Central memory CD8-positive, alpha-beta T cell (primary cell): ENCODE measurements at regions not wholly inside any gene's neighbourhood (a gene's known extent, or its start where the extent isn't known, plus 50 kb on each side); places are given as distances from the start of the nearest gene placed in this dataset.
"Not testable (repeated sequence)": the region's sequence is repeated elsewhere in the genome, so short reads cannot be mapped to it uniquely, and the experiment has no call there.

Source experiments
- ATAC-seq: fragments of 150-1000 bp; cut with Tn5 transposase; replicated peaks from 2 replicates; pipeline ENCODE4 v1.10.0; 2022; ENCODE audit warnings: mild to moderate bottlenecking, moderate FRiP score, moderate number of reproducible peaks; ENCODE audit not compliant: poor library complexity, severe bottlenecking; ENCODE audit errors: extremely low read depth
- DNase-seq, 2 donors: peaks; one replicate each; pipeline ENCODE4 v3.0.0; 2021; ENCODE audit warnings: low spot score in 2 of 2
- H3K27ac Mint-ChIP-seq: one replicate; pipeline ENCODE4 v1.8.0; 2022; ENCODE audit warnings: low read depth, mild to moderate bottlenecking, moderate library complexity, mixed read lengths
- H3K27me3 Mint-ChIP-seq: one replicate; pipeline ENCODE4 v1.8.0; 2022; ENCODE audit warnings: mixed read lengths
- H3K36me3 Mint-ChIP-seq: one replicate; pipeline ENCODE4 v1.8.0; 2022; ENCODE audit warnings: mild to moderate bottlenecking, moderate library complexity, mixed read lengths; ENCODE audit not compliant: insufficient read depth
- H3K4me1 Mint-ChIP-seq: one replicate; pipeline ENCODE4 v1.8.0; 2022; ENCODE audit warnings: mixed read lengths
- H3K4me3 Mint-ChIP-seq: one replicate; pipeline ENCODE4 v1.8.0; 2022; ENCODE audit warnings: mild to moderate bottlenecking, moderate library complexity, mixed read lengths
- H3K9me3 Mint-ChIP-seq: one replicate; pipeline ENCODE4 v1.8.0; 2022; ENCODE audit warnings: mixed read lengths

DNA sequence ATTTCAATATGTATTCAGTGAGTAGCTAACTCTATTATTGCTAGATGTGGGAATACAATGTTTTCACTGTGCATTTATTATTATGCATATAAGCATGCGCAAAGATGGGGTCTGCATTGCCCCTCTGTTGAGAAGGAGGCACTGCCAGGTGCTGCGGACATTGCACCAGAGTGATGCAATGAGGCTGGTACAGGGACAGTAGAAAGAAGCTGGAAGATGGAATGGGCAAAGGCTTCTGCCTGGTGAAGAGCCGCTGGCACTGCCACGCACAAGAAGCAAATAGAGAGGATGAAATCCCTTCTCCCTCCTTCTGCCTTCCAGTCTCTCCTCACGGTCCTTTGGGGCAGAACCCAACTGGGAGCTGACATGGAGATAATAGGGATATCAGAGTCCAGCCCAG, 154.5 kb upstream of the TNFAIP3 start:
- H3K27ac Mint-ChIP-seq, result peak overlapping the region; percentile 33
- DNase-seq (no peak), ATAC-seq (no peak)
- peaks cover 28% of the 10 kb centered on the region for H3K36me3 Mint-ChIP-seq
- peaks cover 8% of the 10 kb centered on the region for H3K9me3 Mint-ChIP-seq
- no peak overlapping the region for H3K4me3 Mint-ChIP-seq
- H3K27me3 Mint-ChIP-seq, result no peaks in the 10 kb centered on the region
- peaks cover 67% of the 10 kb centered on the region for H3K4me1 Mint-ChIP-seq

- Mint-ChIP-seq H3K27me3 (no peaks in the 10 kb centered on the region), H3K4me1 (peaks cover 51% of the 10 kb centered on the region), H3K4me3 (peak overlapping the region; percentile 24), H3K27ac (peak overlapping the region; percentile 97), H3K9me3 (peaks cover 5% of the 10 kb centered on the region), H3K36me3 (peaks cover 18% of the 10 kb centered on the region)
- DNase-seq (peak in 1 of 2 donors; percentile 64), ATAC-seq (peak; percentile 92)
These were observed 151.4 kb upstream of the TNFAIP3 start for GRCh38 chr6:137715589-137716045.

GRCh38 chr6:137717074-137718073, 149.7 kb upstream of the TNFAIP3 start:
- Mint-ChIP-seq H3K36me3 (peaks cover 18% of the 10 kb centered on the region), H3K4me3 (peak overlapping the region; percentile 40), H3K9me3 (peaks cover 5% of the 10 kb centered on the region), H3K27me3 (no peaks in the 10 kb centered on the region), H3K27ac (peak overlapping the region; percentile 97), H3K4me1 (peaks cover 45% of the 10 kb centered on the region)
- peak; percentile 49 to 83 for DNase-seq
- ATAC-seq, result peak; percentile 52

DNA sequence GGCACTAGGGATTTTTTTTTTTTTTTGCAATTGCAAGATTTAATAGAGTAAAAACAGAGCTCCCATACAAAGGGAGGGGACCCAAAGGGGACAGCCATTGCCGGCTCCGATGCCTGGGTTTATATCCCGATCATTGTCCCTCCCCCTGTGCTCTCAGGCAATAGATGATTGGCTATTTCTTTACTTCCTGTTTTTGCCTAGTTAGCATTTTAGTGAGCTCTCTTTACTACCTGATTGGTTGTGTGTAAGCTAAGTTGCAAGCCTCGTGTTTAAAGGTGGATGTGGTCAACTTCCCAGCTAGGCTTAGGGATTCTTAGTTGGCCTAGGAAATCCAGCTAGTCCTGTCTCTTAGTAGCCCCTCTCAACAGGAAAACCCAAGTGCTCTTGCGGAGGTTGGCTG, 148.2 kb upstream of the TNFAIP3 start:
- DNase-seq, ATAC-seq, H3K27me3 Mint-ChIP-seq, H3K9me3 Mint-ChIP-seq, H3K4me3 Mint-ChIP-seq: not testable (repeated sequence)
- Mint-ChIP-seq H3K4me1 (peaks cover 48% of the 10 kb centered on the region), H3K36me3 (peaks cover 18% of the 10 kb centered on the region), H3K27ac (peak overlapping the region; percentile 97)

GRCh38 chr6:137722749-137723272, 144.2 kb upstream of the TNFAIP3 start:
- Mint-ChIP-seq H3K27me3 (peaks cover 11% of the 10 kb centered on the region), H3K4me1 (peaks cover 14% of the 10 kb centered on the region), H3K27ac (peak overlapping the region; percentile 76), H3K4me3 (no peak overlapping the region), H3K36me3 (peaks cover 2% of the 10 kb centered on the region), H3K9me3 (no peaks in the 10 kb centered on the region)
- peak; percentile 90 for ATAC-seq
- no peak for DNase-seq

GRCh38 chr6:137723273-137724017, 143.6 kb upstream of the TNFAIP3 start:
- ATAC-seq (no peak), DNase-seq (no peak)
- Mint-ChIP-seq H3K4me3 (no peak overlapping the region), H3K9me3 (no peaks in the 10 kb centered on the region), H3K27me3 (peaks cover 15% of the 10 kb centered on the region), H3K27ac (no peak overlapping the region), H3K36me3 (peaks cover 1% of the 10 kb centered on the region), H3K4me1 (peaks cover 7% of the 10 kb centered on the region)

DNA sequence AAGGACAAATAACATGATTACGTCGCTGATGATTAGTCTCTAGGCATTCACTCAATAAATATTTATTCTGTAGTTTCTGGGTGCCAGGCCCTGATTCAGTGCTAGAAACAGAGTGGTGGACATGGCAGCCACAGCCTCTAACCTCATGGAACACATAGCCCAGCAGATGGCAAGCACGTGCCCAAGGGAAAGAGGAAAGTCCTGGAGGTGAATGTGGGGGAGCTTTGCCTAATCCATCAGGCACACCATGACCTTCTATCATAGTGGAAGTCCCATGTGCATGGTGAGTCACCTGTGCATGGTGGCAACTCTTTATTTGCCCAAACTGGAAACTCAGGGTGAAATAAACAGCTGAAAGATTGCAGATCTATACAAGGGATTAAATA, 143.0 kb upstream of the TNFAIP3 start:
- Mint-ChIP-seq H3K4me3 (no peak overlapping the region), H3K4me1 (peaks cover 7% of the 10 kb centered on the region), H3K27ac (no peak overlapping the region), H3K27me3 (peaks cover 15% of the 10 kb centered on the region), H3K36me3 (peaks cover 1% of the 10 kb centered on the region), H3K9me3 (no peaks in the 10 kb centered on the region)
- ATAC-seq (no peak), DNase-seq (no peak)

- no peak overlapping the region for H3K4me3 Mint-ChIP-seq
- no peaks in the 10 kb centered on the region for H3K9me3 Mint-ChIP-seq
- H3K27me3 Mint-ChIP-seq, result peaks cover 15% of the 10 kb centered on the region
- peaks cover 7% of the 10 kb centered on the region for H3K4me1 Mint-ChIP-seq
- H3K27ac Mint-ChIP-seq, result no peak overlapping the region
- peaks cover 1% of the 10 kb centered on the region for H3K36me3 Mint-ChIP-seq
- ATAC-seq, result no peak
- DNase-seq, result no peak
These were observed 142.4 kb upstream of the TNFAIP3 start for GRCh38 chr6:137724495-137725211.

GRCh38 chr6:137725949-137726348, 141.1 kb upstream of the TNFAIP3 start:
- no peak overlapping the region for H3K4me3 Mint-ChIP-seq
- no peak for ATAC-seq
- peaks cover 15% of the 10 kb centered on the region for H3K27me3 Mint-ChIP-seq
- H3K4me1 Mint-ChIP-seq, result peaks cover 7% of the 10 kb centered on the region
- H3K36me3 Mint-ChIP-seq, result peaks cover 2% of the 10 kb centered on the region
- no peaks in the 10 kb centered on the region for H3K9me3 Mint-ChIP-seq
- no peak for DNase-seq
- no peak overlapping the region for H3K27ac Mint-ChIP-seq

DNA sequence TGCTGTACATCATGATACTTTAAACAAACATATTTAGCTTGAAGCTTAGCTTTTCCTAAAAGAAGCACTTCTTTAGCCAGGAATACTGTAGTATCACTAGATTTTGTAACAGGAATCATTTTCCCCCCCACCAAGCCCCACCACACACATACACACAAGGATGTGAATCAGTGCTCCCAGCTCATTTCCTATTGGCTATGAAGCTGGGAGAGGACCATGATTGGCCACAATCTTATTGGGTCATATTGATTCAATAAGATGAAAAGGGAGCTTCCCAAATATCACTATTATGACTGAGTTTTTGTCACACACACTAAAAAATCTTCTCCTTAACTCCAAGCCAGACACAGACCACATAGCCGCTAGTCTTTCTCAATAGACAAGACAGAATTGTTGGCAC, 140.5 kb upstream of the TNFAIP3 start:
- H3K9me3 Mint-ChIP-seq, result no peaks in the 10 kb centered on the region
- H3K4me3 Mint-ChIP-seq, result no peak overlapping the region
- H3K36me3 Mint-ChIP-seq, result peaks cover 2% of the 10 kb centered on the region
- no peak overlapping the region for H3K27ac Mint-ChIP-seq
- peaks cover 7% of the 10 kb centered on the region for H3K4me1 Mint-ChIP-seq
- ATAC-seq (no peak), DNase-seq (no peak)
- H3K27me3 Mint-ChIP-seq, result peaks cover 15% of the 10 kb centered on the region

- H3K27ac Mint-ChIP-seq, result no peak overlapping the region
- H3K36me3 Mint-ChIP-seq, result peaks cover 2% of the 10 kb centered on the region
- H3K4me1 Mint-ChIP-seq, result peaks cover 7% of the 10 kb centered on the region
These were observed 139.8 kb upstream of the TNFAIP3 start for GRCh38 chr6:137727216-137727765.

More at GRCh38 chr6:137727216-137727765, 139.8 kb upstream of the TNFAIP3 start:
- DNase-seq, result no peak
- Mint-ChIP-seq H3K9me3 (no peaks in the 10 kb centered on the region), H3K4me3 (no peak overlapping the region), H3K27me3 (peaks cover 15% of the 10 kb centered on the region)
- no peak for ATAC-seq
